Body of pancreas (tissue), 4 donors: ENCODE measurements at regions not wholly inside any gene's neighbourhood (a gene's known extent, or its start where the extent isn't known, plus 50 kb on each side); places are given as distances from the start of the nearest gene placed in this dataset.

Source experiments
- CTCF ChIP-seq, 7 experiments: fragments of 450-650 bp in 4 of 7; fragments of 200-600 bp in 3 of 7; sonication (generic) in 3 of 7; IDR thresholded peaks; one replicate each; pipeline ENCODE4 v1.5.1; 2016 to 2019; ENCODE audit warnings: antibody characterized with exemption in 7 of 7
- POLR2A ChIP-seq, 3 donors: fragments of 450-650 bp; IDR thresholded peaks; one replicate each; pipeline ENCODE4 v1.6.1; 2016; ENCODE audit warnings: antibody characterized with exemption in 3 of 3, mild to moderate bottlenecking in 2 of 3

GRCh38 chr4:136017556-136017955 is 1514.7 kb downstream of the PCDH18 start:
- TF ChIP-seq CTCF (IDR thresholded peaks at IDR 0.05) = no peak
- no peak for TF ChIP-seq POLR2A (IDR thresholded peaks at IDR 0.05)
